Esophagus (tissue), 2 donors: ENCODE measurements at regions not wholly inside any gene's neighbourhood (a gene's known extent, or its start where the extent isn't known, plus 50 kb on each side); places are given as distances from the start of the nearest gene placed in this dataset.
"Not testable (repeated sequence)": the region's sequence is repeated elsewhere in the genome, so short reads cannot be mapped to it uniquely, and the experiment has no call there.

Experiments used
- H3K27ac ChIP-seq, 2 donors: one replicate each; pipeline ENCODE4 v1.5.1; 2013; ENCODE audit warnings: low read depth in 2 of 2, mild to moderate bottlenecking in 2 of 2, inconsistent platforms in 1 of 2, low read length in 1 of 2, moderate library complexity in 1 of 2
- H3K27me3 ChIP-seq, 2 donors: one replicate each; pipeline ENCODE4 v1.6.1; 2013; ENCODE audit warnings: low read length in 2 of 2, control low read depth in 1 of 2, mild to moderate bottlenecking in 1 of 2; ENCODE audit not compliant: insufficient read depth in 2 of 2, control insufficient read depth in 1 of 2
- H3K36me3 ChIP-seq, 2 donors: one replicate each; pipeline ENCODE4 v1.6.1; 2013; ENCODE audit warnings: low read length in 1 of 2; ENCODE audit not compliant: control insufficient read depth in 2 of 2, insufficient read depth in 2 of 2
- H3K4me1 ChIP-seq, 2 donors: one replicate each; pipeline ENCODE4 v1.6.1; 2013; ENCODE audit warnings: low read length in 1 of 2; ENCODE audit not compliant: control insufficient read depth in 2 of 2, insufficient read depth in 2 of 2
- H3K4me3 ChIP-seq, 2 donors: one replicate each; pipeline ENCODE4 v1.5.1; 2013; ENCODE audit warnings: low read length in 2 of 2, mild to moderate bottlenecking in 2 of 2, low read depth in 1 of 2, moderate library complexity in 1 of 2
- H3K9me3 ChIP-seq, 2 donors: one replicate each; pipeline ENCODE4 v1.6.1; 2013; ENCODE audit warnings: mild to moderate bottlenecking in 2 of 2, low read depth in 1 of 2, low read length in 1 of 2, moderate library complexity in 1 of 2; ENCODE audit not compliant: control insufficient read depth in 2 of 2, insufficient read depth in 1 of 2
- WGBS, 2 donors: extraction: QIAGEN DNeasy Blood & Tissue Kit; methylation state at CpG; one replicate each; pipeline ENCODE4 v1.1.7; 2013; 5-methylcytosine and 5-hydroxymethylcytosine counted together
- donor health status: healthy with polysubstance abuse.
- donor health status: Bipolar disorder and iron deficiency.

DNA sequence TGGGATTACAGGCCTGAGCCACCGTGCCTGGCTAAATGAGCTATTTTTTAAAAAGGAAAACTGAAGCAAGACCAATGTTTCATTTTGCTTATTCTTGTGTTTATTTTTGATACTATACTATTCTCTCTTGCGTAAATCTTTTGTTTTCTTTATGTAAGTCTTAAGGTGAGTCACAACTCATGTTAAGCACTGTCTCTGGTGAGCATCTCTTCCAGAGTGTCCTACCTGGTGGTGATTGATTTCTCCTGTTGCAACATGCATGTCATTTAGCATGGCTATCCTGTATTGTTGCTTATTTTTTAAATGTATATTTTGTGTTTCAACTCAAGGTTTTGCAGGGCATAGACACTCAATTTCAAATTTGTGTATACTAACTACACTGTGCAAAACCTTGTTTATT lies 336.0 kb downstream of the RFPL4B start:
- no peak overlapping the region for H3K4me3 ChIP-seq
- no peaks in the 10 kb centered on the region for H3K4me1 ChIP-seq
- no peaks in the 10 kb centered on the region for H3K36me3 ChIP-seq
- no peaks in the 10 kb centered on the region for H3K9me3 ChIP-seq
- 65 to 67% methylated on average over 2 of the region's 2 CpGs for WGBS, 2 donors
- no peaks in the 10 kb centered on the region for H3K27me3 ChIP-seq
- H3K27ac ChIP-seq = no peak overlapping the region

DNA sequence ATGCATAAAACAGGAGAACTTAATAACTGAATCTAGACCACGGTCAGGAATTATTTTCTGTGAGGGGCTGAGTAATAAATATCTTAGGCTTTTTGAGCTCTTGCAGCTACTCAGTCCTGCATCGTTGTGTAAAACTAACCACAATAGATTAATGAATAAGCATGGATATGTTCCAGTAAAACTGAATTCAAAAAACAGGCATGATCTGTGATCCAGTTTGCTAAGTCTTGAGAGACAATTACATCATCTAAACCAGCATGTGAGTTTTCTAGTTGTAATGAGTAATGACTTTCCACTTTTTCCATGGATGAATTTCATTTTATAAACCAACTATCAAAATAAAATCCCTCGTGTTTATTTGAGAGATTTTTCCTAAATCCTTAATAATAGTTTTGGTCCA lies 336.8 kb downstream of the RFPL4B start:
- Histone ChIP-seq H3K4me3 (no peak overlapping the region), H3K27me3 (no peaks in the 10 kb centered on the region), H3K36me3 (no peaks in the 10 kb centered on the region), H3K4me1 (no peaks in the 10 kb centered on the region), H3K27ac (no peak overlapping the region), H3K9me3 (no peaks in the 10 kb centered on the region)
- 19 to 36% methylated on average over 3 of the region's 3 CpGs for WGBS, 2 donors

DNA sequence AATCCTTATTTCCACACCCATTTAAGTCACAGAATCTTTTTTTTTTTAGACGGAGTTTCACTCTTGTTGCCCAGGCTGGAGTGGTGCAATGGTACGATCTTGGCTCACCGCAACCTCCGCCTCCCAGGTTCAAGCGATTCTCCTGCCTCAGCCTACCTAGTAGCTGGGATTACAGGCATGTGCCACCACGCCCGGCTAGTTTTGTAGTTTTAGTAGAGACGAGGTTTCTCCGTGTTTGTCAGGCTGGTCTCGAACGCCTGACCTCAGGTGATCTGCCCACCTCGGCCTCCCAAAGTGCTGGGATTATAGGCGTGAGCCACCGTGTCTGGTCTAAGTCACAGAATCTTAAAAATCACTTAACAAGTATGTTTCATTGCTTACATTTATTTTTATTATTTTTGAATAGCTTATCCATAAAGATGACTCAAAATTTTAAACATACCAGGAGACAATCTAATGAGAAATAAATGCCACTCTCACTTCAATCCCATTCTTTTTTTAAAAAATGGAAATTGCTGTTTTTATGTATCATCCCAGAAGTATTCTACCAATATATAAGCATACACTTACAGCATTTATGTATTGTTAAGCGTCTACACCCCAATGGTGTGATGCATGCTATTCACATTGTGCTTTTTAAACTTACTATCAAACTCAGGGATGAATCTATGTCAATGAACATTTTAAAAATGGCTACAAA lies 338.5 kb downstream of the RFPL4B start:
- H3K27me3 ChIP-seq, H3K4me3 ChIP-seq, H3K9me3 ChIP-seq, H3K4me1 ChIP-seq, H3K27ac ChIP-seq, H3K36me3 ChIP-seq: not testable (repeated sequence)
- WGBS, 2 donors = 91 to 95% methylated on average over 15 of the region's 15 CpGs

DNA sequence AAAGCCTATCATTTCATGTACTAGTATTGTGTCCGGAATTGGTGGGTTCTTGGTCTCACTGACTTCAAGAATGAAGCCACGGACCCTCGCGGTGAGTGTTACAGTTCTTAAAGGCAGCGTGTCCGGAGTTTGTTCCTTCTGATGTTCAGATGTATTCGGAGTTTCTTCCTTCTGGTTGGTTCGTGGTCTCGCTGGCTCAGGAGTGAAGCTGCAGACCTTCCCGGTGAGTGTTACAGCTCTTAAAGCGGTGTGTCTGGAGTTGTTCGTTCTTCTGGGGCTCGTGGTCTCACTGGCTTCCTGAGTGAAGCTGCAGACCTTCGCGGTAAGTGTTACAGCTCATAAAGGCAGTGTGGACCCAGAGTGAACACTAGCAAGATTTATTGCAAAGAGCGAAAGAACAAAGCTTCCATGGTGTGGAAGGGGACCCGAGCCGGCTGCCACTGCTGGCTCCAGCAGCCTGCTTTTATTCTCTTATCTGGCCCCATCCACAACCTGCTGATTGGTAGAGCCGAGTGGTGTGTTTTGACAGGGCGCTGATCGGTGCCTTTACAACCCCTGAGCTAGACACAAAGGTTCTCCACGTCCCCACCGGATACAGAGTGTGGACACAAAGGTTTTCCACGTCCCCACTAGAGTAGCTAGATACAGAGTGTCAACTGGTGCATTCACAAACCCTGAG lies 341.5 kb downstream of the RFPL4B start:
- not testable (repeated sequence) for H3K27ac ChIP-seq, H3K27me3 ChIP-seq, H3K36me3 ChIP-seq, H3K4me1 ChIP-seq, H3K9me3 ChIP-seq, H3K4me3 ChIP-seq
- 85 to 87% methylated on average over 24 of the region's 24 CpGs for WGBS, 2 donors

DNA sequence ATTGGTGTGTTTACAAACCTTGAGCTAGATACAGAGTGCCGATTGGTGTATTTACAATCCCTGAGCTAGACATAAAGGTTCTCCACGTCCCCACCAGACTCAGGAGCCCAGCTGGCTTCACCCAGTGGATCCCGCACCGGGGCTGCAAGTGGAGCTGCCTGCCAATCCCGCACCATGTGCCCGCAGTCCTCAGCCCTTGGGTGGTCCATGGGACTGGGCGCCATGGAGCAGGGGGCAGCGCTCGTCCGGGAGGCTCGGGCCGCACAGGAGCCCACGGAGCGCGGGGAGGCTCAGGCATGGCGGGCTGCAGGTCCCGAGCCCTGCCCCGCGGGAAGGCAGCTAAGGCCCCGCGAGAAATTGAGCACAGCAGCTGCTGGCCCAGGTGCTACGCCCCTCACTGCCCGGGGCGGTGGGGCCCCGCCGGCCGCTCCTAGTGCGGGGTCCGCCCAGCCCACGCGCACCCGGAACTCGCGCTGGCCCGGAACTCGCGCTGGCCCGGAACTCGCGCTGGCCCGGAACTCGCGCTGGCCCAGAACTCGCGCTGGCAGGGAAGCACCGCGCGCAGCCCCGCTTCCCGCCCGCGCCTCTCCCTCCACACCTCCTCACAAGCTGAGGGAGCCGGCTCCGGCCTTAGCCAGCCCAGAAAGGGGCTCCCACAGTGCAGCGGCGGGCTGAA lies 342.2 kb downstream of the RFPL4B start:
- not testable (repeated sequence) for H3K27me3 ChIP-seq, H3K4me3 ChIP-seq, H3K4me1 ChIP-seq, H3K9me3 ChIP-seq, H3K27ac ChIP-seq, H3K36me3 ChIP-seq
- WGBS, 2 donors = 97% methylated on average over 46 to 53 of the region's 56 CpGs

DNA sequence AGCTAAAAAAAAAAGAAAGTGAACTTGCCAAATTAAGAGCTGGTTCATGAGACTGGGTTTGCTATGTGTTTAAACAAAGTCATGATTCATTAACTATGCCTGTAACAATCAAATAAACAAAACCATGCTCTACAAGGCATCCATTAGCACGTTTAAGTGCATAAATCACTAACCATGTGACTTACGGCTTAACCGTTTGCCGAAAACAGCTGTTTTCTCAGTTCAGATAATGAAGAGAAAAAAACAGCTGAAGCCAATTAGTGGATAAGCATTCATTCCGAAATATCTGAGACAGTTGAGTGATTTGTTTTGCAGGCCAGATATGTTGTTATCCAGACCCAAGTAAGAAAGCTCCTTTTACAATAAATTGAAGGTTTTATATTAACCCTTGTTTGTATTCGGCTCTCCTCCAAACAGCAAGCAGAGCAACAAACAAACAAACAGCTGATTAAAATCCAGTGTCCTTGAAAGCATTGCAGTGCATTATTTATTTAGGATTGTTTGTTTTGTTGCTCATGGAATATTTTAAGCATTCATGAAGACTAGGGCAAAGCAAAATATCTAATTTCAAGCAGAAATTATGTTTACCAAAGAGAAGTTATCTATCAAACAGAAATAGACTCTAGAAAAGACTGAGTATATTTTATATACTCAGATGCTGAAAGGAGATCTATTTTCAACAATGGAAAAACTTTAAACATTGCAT lies 343.5 kb downstream of the RFPL4B start:
- Histone ChIP-seq H3K4me1 (no peaks in the 10 kb centered on the region), H3K9me3 (no peaks in the 10 kb centered on the region), H3K27me3 (no peaks in the 10 kb centered on the region), H3K4me3 (no peak overlapping the region), H3K27ac (no peak overlapping the region), H3K36me3 (no peaks in the 10 kb centered on the region)
- 46 to 51% methylated on average over 6 of the region's 6 CpGs for WGBS, 2 donors

DNA sequence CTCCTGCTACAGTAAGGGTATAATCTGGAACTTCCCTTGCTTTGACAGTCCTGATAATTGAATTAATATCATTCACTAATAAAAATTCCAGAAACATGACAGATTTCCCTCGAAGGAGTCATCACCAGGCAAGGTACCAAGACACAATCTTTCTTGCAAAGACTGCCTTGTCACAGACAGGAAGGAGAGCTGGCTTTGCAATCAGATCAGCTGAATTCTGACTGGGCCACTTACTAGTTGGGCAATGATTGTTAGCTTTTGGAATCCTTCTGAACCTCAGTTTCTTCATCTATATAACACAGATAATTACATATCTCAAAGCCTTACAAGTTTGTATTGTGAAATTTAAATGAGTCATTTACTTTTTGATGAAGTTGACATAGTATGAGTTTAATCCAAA lies 344.2 kb downstream of the RFPL4B start:
- H3K27me3 ChIP-seq = no peaks in the 10 kb centered on the region
- no peaks in the 10 kb centered on the region for H3K36me3 ChIP-seq
- WGBS, 2 donors = 8 to 9% methylated on average over 1 of the region's 1 CpG
- H3K4me1 ChIP-seq = no peaks in the 10 kb centered on the region
- no peak overlapping the region for H3K27ac ChIP-seq
- H3K9me3 ChIP-seq = no peaks in the 10 kb centered on the region
- no peak overlapping the region for H3K4me3 ChIP-seq

DNA sequence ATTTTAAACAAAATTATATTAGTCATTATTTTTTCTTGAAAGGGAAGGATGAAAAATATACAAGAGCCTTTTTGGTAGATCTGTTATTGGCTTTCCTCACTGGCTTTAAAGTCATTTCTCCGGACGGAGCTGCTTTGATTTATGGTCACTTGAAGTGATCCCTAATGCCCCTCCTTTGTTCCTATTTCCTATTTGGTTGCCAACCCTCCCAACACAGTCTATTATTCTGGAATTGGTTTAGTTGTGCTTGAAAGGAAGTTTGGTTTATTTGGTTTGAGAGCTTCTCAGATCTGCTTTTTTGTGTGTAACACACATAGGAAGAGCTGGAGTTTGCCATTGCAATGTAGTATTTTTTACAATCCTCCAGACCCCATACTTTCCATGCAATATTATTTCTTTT lies 347.9 kb downstream of the RFPL4B start:
- Histone ChIP-seq H3K36me3 (no peaks in the 10 kb centered on the region), H3K4me3 (no peak overlapping the region), H3K27me3 (no peaks in the 10 kb centered on the region), H3K27ac (no peak overlapping the region), H3K9me3 (no peaks in the 10 kb centered on the region), H3K4me1 (no peaks in the 10 kb centered on the region)
- 47 to 53% methylated on average over 2 of the region's 2 CpGs for WGBS, 2 donors

DNA sequence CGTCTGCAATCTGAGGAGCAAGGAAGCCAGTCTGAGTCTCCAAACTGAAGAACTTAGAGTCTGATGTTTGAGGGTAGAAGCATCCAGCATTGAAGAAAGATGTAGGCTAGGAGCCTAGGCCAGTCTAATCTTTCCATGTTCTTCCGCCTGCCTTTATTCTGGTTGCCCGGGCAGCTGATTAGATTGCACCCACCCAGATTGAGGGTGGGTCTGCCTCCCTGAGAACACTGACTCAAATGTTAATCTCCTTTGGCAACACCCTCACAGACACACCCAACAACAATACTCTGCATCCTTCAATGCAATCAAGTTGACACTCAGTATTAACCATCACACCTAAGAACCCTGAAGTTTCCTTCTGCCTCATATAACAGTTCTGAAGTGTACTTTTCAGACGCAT lies 350.1 kb downstream of the RFPL4B start:
- Histone ChIP-seq H3K4me3 (no peak overlapping the region), H3K4me1 (no peaks in the 10 kb centered on the region), H3K9me3 (no peaks in the 10 kb centered on the region), H3K27me3 (no peaks in the 10 kb centered on the region), H3K36me3 (no peaks in the 10 kb centered on the region), H3K27ac (no peak overlapping the region)
- 81 to 93% methylated on average over 4 of the region's 4 CpGs for WGBS, 2 donors
